ENCODE measurements at regions not wholly inside any gene's neighbourhood (a gene's known extent, or its start where the extent isn't known, plus 50 kb on each side); places are given as distances from the start of the nearest gene placed in this dataset.
"Not testable (repeated sequence)": the region's sequence is repeated elsewhere in the genome, so short reads cannot be mapped to it uniquely, and the experiment has no call there.

DNA sequence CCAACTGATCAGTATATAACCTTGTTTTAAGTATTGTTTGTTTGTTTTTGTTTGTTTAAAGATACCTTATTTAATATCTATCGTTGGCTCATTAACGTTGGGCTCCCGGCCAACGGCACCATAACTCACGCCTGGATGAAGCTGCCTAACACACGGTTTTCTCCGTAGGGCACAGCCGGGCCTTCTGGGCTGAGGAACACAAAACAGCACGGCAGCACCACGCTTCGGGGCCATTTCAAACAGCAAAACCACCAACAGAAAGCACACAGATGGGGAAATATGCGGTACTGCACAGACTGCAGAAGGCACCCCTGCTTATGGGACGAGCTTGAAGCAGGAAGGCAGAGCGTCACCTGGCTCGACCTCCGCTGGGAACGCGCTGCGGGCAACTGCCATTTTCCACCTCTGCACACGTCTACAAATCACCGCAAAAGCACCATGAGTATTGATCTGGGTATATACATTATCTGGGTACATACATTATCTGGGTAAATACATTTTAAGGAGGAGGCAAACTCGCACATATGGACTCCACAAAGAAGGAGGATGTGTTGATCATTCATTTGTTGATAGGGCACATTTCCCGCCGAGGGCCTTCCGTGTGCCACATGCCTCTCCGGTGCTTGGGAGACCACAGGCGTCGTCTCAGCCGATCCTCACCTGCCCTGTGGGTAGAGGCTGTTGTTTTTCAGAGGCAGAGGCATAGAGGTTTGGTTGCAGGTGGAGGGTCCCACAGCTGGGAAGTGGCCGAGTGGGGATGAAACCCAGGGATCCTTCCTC, 123.7 kb upstream of the ATP2B2 start:
- no peak for DNase-seq

GRCh38 chr3:10629671-10630040, 124.3 kb upstream of the ATP2B2 start:
- DNase-seq, result no peak

DNA sequence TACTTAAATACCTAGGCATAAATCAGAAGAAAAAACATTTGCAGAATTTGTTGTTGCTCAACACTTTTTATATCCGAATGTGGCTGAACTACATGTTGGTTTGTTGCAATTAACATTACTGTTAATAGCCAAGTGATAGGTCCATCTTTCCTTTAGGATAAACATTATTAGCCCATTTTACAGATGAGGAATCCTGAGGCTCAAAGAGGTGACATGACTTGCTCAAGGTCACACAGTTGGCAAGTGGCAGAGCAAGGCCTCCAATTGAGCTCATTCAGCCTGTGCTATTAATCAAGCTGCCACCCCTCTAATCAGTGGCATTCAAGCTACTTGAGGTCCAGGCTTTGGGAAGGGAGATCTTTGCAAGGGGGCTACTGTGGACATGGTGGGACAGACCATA, 125.8 kb upstream of the ATP2B2 start:
- DNase-seq, result no peak

DNA sequence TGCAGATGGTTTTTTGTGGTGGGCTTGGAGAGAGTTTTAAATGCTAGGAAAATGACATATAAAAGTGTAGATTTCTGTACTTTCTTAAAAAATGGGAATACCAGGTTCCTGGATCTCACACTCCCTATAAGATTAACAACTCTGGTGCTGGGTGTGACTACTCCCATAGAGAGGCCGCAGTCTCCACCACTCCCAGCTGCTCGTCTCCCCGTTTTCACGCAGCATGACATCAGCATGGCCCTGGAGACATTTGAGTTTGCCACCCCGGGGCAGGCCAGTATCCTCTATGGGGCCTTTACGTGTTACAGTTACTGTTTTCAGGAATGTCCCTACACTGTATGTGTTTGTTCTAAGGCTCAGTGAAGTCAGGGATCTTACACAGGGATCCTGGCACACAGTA, 126.7 kb upstream of the ATP2B2 start:
- no peak for DNase-seq

GRCh38 chr3:10632741-10633140, 127.4 kb upstream of the ATP2B2 start:
- DNase-seq, result no peak

- DNase-seq, result peak; percentile 41
Observed at GRCh38 chr3:10635446-10636076, 130.2 kb upstream of the ATP2B2 start.

GRCh38 chr3:10637342-10637741, 132.0 kb upstream of the ATP2B2 start:
- no peak for DNase-seq

GRCh38 chr3:10638466-10638865, 133.1 kb upstream of the ATP2B2 start:
- no peak for DNase-seq

GRCh38 chr3:10641760-10642159, 136.4 kb upstream of the ATP2B2 start:
- no peak for DNase-seq

- DNase-seq, result no peak
Observed at GRCh38 chr3:10644189-10644588, 138.8 kb upstream of the ATP2B2 start.

DNA sequence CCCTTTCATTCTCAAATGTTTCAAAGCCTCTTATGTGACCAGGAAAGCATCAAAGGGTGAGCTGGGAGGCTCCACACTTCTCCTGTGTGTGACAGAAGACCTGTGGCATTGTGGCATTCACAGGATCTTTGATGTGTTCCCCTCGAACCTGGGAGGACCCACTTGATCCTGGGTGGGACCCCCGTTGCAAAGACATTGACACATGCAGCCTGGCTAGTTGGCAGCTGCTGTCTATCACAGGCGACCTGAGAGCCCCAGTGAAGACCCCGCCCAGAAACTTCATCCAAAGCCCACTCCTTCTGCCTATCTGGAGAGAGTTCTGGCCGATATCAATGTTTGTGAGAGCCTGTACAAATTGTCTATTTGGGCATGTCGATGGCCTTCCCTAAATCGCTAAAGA, 140.4 kb upstream of the ATP2B2 start:
- no peak for DNase-seq

- no peak for DNase-seq
Observed at GRCh38 chr3:10646531-10647335, 141.3 kb upstream of the ATP2B2 start.

- no peak for DNase-seq
Observed at GRCh38 chr3:10647376-10647775, 142.0 kb upstream of the ATP2B2 start.

- DNase-seq, result no peak
Observed at GRCh38 chr3:10648181-10648580, 142.8 kb upstream of the ATP2B2 start.

- not testable (repeated sequence) for DNase-seq
Observed at GRCh38 chr3:10649463-10649862, 144.1 kb upstream of the ATP2B2 start.

DNA sequence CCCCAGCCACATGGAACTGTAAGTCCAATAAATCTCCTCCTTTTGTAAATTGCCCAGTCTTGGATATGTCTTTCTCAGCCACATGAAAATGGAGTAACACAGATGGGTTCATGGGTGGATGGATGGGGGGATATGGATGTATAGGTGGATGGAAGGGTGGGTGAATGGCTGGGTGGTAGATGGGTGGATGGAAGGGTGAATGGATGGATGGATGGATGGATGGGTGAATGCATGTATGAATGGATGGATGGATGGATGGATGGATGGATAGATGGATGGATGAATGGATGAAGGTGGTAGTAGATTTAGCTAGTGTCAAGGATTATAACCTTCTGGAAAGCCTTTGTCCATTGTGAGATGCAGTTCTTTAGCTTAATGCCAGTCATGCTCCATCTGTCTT, 146.1 kb upstream of the ATP2B2 start:
- no peak for DNase-seq

DNA sequence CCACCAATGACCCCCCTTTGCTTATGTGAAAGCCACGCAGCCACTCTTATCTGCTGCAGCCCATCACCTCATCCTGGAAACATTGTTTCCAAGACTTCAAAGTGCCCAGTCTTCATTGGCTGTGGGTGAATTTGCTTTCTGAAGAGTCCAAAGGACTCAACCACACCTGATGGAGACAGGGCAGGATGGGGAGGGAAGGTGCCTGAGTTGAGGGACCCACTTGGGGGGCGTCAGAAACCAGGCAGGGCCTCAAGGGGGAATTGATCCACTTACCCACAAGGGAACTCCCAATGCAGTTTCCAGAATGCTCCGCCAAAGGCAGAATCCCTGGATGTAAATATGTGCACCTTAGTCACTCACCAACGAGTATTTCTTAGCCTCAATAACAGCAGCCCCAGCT, 147.9 kb upstream of the ATP2B2 start:
- DNase-seq, result no peak

DNA sequence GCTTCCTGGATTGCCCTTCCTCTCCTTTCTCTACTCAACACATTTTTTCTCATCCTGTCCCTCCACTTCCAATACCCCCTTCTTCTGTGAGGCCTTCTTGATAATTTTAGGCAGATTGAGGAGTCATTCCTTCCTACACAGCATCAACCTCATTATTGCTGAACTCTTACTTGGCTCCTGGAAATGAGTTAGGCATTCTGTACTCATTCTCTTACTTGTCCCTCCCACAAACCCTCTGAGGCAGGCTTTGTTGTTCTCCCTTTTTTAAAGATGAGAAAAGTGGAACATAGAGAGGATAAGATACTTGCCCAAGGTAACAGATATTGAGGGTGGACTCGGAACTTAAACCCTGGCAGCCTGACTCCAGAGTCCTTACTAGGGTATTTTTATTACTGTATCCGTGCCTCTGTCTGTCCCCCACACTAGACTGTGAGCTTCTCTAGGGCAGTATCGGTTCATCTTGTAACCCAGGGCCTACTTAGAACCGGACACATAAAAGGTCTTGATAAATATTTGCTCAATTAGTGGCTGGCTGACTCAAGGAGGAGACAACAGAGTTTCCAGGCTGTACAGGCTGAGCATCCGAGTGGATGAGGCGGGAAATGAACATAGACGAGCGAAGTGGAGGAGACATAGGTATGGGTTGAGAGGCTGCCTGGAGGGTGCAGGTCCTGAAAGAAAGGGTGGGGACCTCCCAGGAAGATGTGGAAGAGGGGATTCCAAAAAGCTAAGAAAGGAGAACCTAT, 148.7 kb upstream of the ATP2B2 start:
- no peak for DNase-seq

DNA sequence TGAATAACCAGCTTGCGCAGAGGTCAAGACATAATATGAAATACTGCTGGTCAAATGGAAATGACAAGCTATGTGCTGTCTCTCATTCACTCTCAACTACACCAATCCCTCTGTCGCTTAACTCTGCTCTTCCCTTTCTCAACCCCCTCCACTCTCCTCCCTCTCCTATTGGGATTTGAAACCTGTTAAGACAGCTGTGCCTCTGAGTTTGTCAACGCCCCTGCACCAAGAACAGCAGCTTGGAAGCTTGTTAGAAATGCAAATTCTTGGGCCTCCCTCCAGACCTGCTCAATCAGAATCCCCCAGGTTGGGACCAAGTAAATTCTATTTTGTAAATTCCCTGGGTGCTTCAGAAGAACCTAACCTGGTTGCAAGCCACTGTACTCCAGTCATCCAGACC, 149.7 kb upstream of the ATP2B2 start:
- DNase-seq, result no peak

DNA sequence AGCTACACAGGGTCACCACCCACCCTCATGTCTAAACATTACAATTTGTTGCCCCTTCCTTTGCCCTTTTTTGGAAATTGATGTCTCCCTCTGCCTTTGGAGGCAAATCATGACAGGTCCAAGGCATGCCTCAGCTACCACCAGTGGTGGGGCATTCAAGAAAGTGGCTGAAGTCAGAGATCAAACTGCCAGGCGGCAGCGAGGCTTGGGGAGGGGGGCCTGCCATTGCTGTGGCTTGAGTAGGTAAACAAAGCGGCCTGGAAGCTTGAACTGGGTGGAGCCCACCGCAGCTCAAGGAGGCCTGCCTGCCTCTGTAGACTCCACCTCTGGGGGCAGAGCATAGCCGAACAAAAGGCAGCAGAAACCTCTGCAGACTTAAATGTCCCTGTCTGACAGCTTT, 152.0 kb upstream of the ATP2B2 start:
- not testable (repeated sequence) for DNase-seq

DNA sequence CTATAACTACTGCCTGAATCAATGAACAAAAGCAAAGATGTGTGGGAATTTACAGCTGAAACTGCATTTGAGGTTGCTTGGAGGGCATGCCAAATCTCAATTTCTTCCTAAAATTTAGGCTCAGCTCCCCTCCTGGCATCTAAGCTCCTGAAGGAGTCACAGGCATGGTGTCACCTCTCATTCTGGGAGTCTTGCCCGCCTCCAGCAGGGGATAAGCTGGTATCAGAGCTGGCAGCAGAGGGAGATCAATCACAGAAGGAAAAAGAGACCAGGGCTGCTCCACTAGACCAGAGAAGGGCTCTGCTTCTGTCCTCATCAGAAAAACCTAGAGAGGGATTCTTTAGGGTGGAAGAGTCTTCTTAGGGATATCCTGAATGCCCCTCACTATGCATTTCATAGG, 150.4 kb upstream of the SLC6A11 start:
- DNase-seq, result no peak

- DNase-seq, result no peak
Observed at GRCh38 chr3:10666621-10667020, 149.4 kb upstream of the SLC6A11 start.

GRCh38 chr3:10667269-10667668, 148.8 kb upstream of the SLC6A11 start:
- DNase-seq, result no peak

All from NCI-H524 treated with DMSO at 0.1 percent for 48 hours (cell line).